Posterior vena cava (tissue), 2 donors: ENCODE measurements at regions not wholly inside any gene's neighbourhood (a gene's known extent, or its start where the extent isn't known, plus 50 kb on each side); places are given as distances from the start of the nearest gene placed in this dataset.
A peak's percentile ranks its signal among the peaks of the same experiment; 100 is the strongest.

ENCODE experiments used
- DNase-seq: peaks from one replicate; pipeline ENCODE4 v3.0.0-alpha.2; 2020; ENCODE audit warnings: low spot score
- intact Hi-C, 2 donors: fragments of 100-400 bp; cut with DNase I; formaldehyde crosslinking; loops; one replicate each; pipeline versions ENCODE4 v1.14.1 to v1.14.2; 2022 to 2023
- donor health status: DM: yes; HTN: yes; CAD: no.
- donor health status: DM: yes; HTN: yes; CAD: no.

GRCh38 chr15:26102365-26102764 lies 239.2 kb upstream of the ATP10A start:
- intact Hi-C loops, result no loop called here
- no peak for DNase-seq

- no peak for DNase-seq
- intact Hi-C loops, result no loop called here
These were observed 238.3 kb upstream of the ATP10A start for GRCh38 chr15:26101443-26101842.

GRCh38 chr15:26098801-26099200 lies 235.7 kb upstream of the ATP10A start:
- no peak for DNase-seq
- intact Hi-C loops, result no loop called here

GRCh38 chr15:26097216-26097615 lies 234.1 kb upstream of the ATP10A start:
- intact Hi-C loops, result no loop called here
- no peak for DNase-seq

GRCh38 chr15:26096581-26096980 lies 233.5 kb upstream of the ATP10A start:
- intact Hi-C loops, result no loop called here
- DNase-seq, result no peak

GRCh38 chr15:26095710-26096330 lies 232.7 kb upstream of the ATP10A start:
- intact Hi-C loops, result no loop called here
- no peak for DNase-seq

GRCh38 chr15:26091184-26091583 lies 228.1 kb upstream of the ATP10A start:
- intact Hi-C loops, result no loop called here
- no peak for DNase-seq

- no peak for DNase-seq
- intact Hi-C loops, result loop anchor here in 1 of 2 donors (10.0 kb wide), 1 partner anchor 113 kb away; no protein-coding TSS in a partner anchor
These were observed 224.8 kb upstream of the ATP10A start for GRCh38 chr15:26087881-26088280.

GRCh38 chr15:26087395-26087794 lies 224.3 kb upstream of the ATP10A start:
- intact Hi-C loops, result loop anchor here in 1 of 2 donors (10.0 kb wide), 1 partner anchor 113 kb away; no protein-coding TSS in a partner anchor

GRCh38 chr15:26084771-26085170 lies 221.6 kb upstream of the ATP10A start:
- intact Hi-C loops, result loop anchor here in 1 of 2 donors (10.0 kb wide), 1 partner anchor 110 kb away; no protein-coding TSS in a partner anchor

More at GRCh38 chr15:26087395-26087794, 224.3 kb upstream of the ATP10A start:
- DNase-seq, result no peak

GRCh38 chr15:26083896-26084295 lies 220.8 kb upstream of the ATP10A start:
- DNase-seq, result no peak
- intact Hi-C loops, result loop anchor here in 1 of 2 donors (10.0 kb wide), 1 partner anchor 109 kb away; no protein-coding TSS in a partner anchor

More at GRCh38 chr15:26084771-26085170, 221.6 kb upstream of the ATP10A start:
- no peak for DNase-seq

- intact Hi-C loops, result loop anchor here in 1 of 2 donors (10.0 kb wide), 1 partner anchor 109 kb away; no protein-coding TSS in a partner anchor
These were observed 220.3 kb upstream of the ATP10A start for GRCh38 chr15:26083457-26083856.

GRCh38 chr15:26082221-26083109 lies 219.3 kb upstream of the ATP10A start:
- peak; percentile 98 for DNase-seq
- intact Hi-C loops, result loop anchor here in 1 of 2 donors (10.0 kb wide), 1 partner anchor 108 kb away; no protein-coding TSS in a partner anchor

More at GRCh38 chr15:26083457-26083856, 220.3 kb upstream of the ATP10A start:
- no peak for DNase-seq

GRCh38 chr15:26081758-26082220 lies 218.7 kb upstream of the ATP10A start:
- intact Hi-C loops, result loop anchor here in 1 of 2 donors (10.0 kb wide), 1 partner anchor 107 kb away; no protein-coding TSS in a partner anchor
- DNase-seq, result no peak

GRCh38 chr15:26075770-26076169 lies 212.6 kb upstream of the ATP10A start:
- intact Hi-C loops, result no loop called here
- DNase-seq, result no peak

GRCh38 chr15:26073430-26074333 lies 210.6 kb upstream of the ATP10A start:
- DNase-seq, result no peak
- intact Hi-C loops, result no loop called here

GRCh38 chr15:26070095-26070532 lies 207.0 kb upstream of the ATP10A start:
- intact Hi-C loops, result no loop called here
- no peak for DNase-seq

GRCh38 chr15:26069231-26069641 lies 206.1 kb upstream of the ATP10A start:
- DNase-seq, result no peak
- intact Hi-C loops, result no loop called here

- no peak for DNase-seq
- intact Hi-C loops, result no loop called here
These were observed 203.8 kb upstream of the ATP10A start for GRCh38 chr15:26066896-26067295.
